MG63 (cell line): ENCODE measurements at regions not wholly inside any gene's neighbourhood (a gene's known extent, or its start where the extent isn't known, plus 50 kb on each side); places are given as distances from the start of the nearest gene placed in this dataset.
"Not testable (repeated sequence)": the region's sequence is repeated elsewhere in the genome, so short reads cannot be mapped to it uniquely, and the experiment has no call there.

Experiments used
- DNase-seq: peaks from one replicate; pipeline ENCODE4 v3.0.0-alpha.2; 2020
- H3K27me3 ChIP-seq: fragments of 250-450 bp; sonication (Bioruptor Pico); 2 replicates; pipeline ENCODE4 v1.5.1; 2020; ENCODE audit warnings: mild to moderate bottlenecking, moderate library complexity
- H3K36me3 ChIP-seq: fragments of 250-450 bp; sonication (Bioruptor Pico); 2 replicates; pipeline ENCODE4 v1.5.1; 2020; ENCODE audit warnings: mild to moderate bottlenecking, moderate library complexity
- H3K4me3 ChIP-seq: fragments of 250-450 bp; sonication (Bioruptor Pico); 2 replicates; pipeline ENCODE4 v1.5.1; 2020; ENCODE audit warnings: mild to moderate bottlenecking, moderate library complexity
- H3K9me3 ChIP-seq: fragments of 250-450 bp; sonication (Bioruptor Pico); 2 replicates; pipeline ENCODE4 v1.5.1; 2020; ENCODE audit warnings: mild to moderate bottlenecking, moderate library complexity

DNA sequence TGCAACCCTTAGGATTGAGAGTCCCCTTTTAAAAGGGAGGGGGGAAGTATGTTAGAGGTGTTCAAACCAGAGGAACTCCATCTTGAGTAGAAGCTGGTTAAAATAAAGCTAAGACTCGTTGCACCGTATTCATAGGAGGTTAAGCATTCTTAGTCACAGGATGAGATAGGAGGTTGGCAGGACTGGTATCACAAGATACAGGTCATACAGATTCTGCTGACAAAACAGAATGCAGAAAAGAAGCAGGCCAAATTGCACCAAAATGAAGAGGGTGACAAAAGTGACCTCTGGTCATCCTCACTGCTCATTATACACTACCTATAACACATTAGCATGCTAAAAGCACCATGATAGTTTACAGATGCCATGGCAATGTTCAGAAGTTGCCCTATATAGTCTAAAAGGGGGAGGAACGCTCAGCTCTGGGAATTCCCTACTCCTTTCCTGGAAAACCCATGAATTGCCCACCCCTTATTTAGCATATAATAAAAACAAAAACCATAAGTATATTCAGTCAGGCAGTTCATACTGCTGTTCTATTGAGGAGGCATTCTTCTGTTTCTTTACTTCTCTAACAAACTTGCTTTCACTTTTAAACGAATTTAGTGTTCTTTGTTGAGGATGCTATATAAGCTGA, 192.2 kb upstream of the NDUFV2 start:
- Histone ChIP-seq H3K4me3 (peak overlapping the region; percentile 7; the same call in 1 of the 2 replicates), H3K9me3 (peaks cover 2% of the 10 kb centered on the region; the same call in 1 of the 2 replicates), H3K27me3 (no peaks in the 10 kb centered on the region), H3K36me3 (no peaks in the 10 kb centered on the region)
- no peak for DNase-seq

DNA sequence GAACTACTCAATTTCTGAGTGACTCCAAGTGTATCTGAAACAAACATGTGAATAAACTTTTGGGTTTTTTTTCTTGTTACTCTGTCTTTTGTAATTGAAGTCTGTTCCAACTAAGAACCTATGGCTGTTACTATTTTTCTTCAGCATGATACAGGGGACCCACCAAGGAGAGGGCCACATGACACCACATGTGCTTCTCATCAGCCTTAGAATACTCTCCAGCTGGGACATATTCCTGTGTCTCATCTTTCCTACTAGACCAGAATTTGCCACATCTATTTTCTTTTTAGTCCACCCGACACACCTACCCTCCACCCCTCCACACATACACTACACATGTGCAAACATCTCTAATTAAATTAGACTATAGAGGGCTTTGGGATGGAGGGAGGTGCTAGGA, 191.7 kb upstream of the NDUFV2 start:
- Histone ChIP-seq H3K36me3 (no peaks in the 10 kb centered on the region), H3K27me3 (no peaks in the 10 kb centered on the region), H3K9me3 (peaks cover 2% of the 10 kb centered on the region; the same call in 1 of the 2 replicates), H3K4me3 (peak overlapping the region; percentile 7; the same call in 1 of the 2 replicates)
- no peak for DNase-seq

DNA sequence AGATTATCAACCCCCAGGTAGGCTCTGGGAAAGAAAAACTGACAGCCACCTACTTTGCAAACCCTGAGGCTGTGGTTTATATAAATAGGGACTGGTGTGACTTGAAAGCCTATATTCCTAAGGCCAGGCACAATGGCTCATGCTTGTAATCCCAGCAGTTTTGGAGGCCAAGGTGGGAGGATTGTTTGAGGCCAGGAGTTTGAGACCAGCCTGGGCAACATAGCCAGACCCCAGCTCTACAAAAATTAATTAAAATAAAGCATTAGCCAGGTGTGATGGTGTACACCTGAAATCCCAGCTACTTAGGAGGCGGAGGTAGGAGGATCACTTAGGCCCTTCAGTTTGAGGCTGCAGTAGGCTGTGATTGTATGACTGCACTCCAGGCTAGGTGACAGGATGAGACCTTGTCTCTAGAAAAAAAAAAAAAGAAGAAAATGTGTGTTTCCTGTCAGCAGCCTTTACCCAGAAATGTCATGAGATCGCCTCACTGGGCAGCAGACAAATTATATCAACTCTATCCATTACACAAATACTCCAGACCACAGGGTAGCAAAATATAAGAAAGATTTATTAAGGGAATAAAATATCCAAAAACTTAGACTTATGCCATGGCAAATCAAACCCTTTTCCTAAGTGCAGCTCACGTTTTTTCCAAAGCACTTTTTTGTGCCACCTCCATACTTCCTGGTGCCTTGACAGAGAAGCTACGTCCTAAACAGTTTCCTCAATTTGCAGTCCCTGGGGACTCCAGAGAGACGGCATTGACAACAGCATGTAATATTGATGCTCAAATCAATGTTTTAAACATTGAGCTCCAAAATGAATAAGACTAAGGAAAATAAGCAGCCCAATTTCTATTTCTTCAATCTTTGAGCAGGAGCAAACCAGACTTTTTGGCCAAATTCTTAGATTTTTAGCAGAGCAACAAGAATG, 190.8 kb upstream of the NDUFV2 start:
- Histone ChIP-seq H3K36me3 (no peaks in the 10 kb centered on the region), H3K4me3 (no peak overlapping the region), H3K9me3 (no peaks in the 10 kb centered on the region), H3K27me3 (no peaks in the 10 kb centered on the region)
- DNase-seq = no peak

DNA sequence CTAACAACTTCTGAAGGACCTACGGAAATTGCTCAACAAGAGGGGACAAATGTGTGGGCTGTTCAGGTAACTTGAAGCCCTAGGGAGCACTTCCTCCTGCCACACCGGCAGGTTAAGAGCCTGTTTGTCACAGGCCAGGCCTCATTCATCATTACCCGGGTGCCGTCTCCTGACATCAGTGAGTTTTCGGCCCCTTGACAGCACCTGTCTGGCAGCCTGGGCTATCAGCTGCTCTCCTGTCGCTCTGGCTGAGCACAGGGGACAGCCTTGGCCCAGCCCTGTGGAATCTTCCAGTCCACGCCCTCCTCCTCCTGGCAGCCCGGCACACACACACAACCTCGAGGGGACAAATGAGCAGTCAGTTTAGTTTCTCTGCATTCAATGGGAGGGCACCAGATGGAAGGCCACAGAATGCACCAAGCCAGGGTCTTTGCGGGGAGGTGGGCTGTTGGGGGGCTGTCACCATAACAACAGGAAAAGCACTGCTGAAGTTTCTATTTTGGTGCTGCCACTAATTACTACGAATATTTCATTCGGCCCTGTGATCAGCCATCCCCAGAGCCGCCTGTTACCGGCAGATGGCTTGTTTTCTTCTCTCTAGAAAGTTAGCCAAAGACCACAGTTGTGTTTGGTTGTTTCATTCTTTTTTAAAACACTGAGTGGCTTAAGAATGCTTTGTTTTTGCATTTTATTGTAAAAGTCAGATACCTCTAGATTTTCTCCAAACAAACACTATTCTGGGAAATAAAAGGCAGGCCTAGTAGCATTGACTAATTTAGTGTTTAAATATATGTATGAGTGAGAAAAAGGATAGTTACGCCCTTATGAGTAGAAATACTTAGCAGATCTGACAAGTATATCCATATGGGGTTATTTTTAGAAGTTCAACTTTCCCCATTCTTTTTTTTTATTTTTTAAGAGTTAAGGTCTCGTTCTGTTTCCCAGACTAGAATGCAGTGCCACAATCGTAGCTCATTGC, 189.9 kb upstream of the NDUFV2 start:
- H3K27me3 ChIP-seq = no peaks in the 10 kb centered on the region
- H3K9me3 ChIP-seq = no peaks in the 10 kb centered on the region
- no peaks in the 10 kb centered on the region for H3K36me3 ChIP-seq
- no peak overlapping the region for H3K4me3 ChIP-seq
- DNase-seq = no peak

DNA sequence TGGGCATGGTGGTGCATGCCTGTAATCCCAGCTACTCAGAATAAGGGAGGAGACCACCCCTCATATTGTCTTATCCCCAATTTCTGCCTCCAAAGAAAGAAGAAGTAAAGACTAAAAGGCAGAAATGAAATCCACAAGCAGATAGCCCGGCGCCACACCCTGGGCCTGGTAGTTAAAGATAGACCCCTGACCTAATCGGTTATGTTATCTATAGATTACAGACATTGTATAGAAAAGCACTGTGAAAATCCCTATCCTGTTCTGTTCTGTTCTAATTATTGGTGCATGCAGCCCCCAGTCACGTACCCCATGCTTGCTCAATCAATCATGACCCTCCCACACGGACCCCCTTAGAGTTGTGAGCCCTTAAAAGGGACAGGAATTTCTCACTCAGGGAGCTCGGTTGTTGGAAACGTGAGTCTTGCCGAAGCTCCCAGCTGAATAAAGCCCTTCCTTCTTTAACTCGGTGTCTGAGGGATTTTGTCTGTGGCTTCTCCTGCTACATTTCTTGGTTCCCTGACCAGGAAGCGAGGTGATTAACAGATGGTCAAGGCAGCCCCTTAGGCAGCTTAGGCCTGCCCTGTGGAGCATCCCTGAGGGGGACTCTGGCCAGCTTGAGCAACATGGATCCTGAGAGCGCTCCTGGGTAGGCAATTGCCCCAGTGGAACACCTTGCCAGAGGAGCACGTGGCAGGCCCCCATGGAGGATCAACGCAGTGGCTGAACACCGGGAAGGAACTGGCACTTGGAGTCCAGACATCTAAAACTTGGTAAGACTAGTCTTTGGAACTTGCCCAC, 188.7 kb upstream of the NDUFV2 start:
- H3K9me3 ChIP-seq, H3K4me3 ChIP-seq, H3K27me3 ChIP-seq, DNase-seq, H3K36me3 ChIP-seq: not testable (repeated sequence)

DNA sequence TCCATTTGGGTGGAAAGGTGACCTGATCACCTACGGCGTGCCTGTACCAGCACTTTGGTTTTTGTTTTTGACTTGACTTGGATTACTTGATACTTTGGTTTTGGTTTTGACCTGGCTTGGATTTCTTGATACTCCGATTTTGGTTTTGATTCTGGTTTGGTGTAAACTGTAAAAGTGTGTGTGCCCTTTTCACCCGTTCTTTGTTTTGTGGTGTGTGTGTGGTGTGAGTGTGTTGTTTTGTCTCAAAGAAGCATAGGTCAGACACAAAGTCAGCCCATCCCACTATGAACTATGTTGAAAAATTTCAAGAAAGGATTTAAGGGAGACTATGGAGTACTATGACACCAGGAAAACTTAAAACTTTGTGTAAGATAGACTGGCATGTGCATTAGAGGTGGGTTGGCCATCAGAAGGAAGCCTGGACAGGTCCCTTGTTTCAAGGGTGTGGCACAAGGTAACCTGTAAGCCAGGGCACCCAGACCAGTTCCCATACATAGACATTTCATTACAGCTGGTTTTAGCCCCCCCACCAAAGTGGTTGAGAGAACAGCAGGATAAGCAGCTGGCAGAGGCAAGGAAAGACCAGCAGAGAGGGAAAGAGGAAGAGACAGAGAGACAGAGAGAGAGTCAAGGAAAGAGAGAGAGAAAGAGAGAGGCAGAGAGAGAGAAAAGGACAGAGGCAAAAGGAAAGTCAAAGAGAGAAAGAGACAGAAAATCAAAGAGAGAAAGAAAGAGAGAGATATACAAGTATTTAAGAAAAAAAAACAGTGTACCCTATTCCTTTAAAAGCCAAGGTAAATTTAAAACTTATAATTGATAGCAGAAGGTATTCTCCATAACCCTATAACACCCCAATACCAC, 187.9 kb upstream of the NDUFV2 start:
- H3K9me3 ChIP-seq, H3K4me3 ChIP-seq, DNase-seq, H3K36me3 ChIP-seq, H3K27me3 ChIP-seq: not testable (repeated sequence)

DNA sequence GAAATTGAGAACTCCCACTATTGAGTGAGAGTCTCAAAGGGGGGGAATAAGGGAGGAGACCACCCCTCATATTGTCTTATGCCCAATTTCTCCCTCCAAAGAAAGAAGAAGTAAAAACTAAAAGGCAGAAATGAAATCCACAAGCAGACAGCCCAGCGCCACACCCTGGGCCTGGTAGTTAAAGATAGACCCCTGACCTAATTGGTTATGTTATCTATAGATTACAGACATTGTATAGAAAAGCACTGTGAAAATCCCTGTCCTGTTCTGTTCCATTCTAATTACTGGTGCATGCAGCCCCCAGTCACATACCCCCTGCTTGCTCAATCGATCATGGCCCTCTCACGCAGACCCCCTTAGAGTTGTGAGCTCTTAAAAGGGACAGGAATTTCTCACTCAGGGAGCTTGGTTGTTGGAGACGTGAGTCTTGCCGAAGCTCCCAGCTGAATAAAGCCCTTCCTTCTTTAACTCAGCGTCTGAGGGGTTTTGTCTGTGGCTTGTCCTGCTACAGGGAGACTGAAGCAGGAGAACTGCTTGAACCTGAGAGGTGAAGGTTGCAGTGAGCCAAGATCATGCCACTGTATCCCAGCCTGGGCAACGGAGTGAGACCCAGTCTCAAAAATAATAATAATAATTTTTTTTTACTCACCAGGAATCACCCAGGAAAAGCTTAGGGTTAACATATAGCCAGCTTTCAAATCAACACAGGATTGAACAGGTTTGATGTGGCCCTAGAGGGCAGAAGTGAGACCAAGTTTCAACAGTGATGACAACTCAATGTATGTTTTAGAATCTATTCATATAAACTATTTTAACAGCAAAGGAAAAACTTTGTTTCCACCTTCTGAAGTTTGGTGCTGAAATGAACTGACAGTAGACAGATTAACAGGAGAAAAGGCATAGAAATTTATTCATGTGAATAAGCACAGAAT, 181.4 kb upstream of the NDUFV2 start:
- not testable (repeated sequence) for DNase-seq, H3K4me3 ChIP-seq, H3K27me3 ChIP-seq, H3K9me3 ChIP-seq, H3K36me3 ChIP-seq

DNA sequence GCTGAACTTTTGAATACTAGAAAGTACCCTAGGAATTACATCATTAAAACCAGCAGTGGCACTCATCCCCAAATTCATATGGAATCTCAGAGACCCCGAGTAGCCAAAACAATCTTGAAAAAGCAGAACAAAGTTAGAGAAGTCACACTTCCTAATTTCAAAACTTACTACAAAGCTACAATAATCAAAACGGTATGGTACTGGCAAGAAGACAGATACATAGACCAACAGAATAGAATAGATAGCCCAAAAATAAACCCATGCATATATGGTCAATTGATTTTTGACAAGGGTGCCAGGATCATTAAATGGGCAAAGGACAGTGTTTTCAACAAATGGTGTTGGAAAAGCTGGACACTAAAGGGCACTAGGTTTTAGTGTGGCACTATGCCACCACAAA, 176.0 kb upstream of the NDUFV2 start:
- no peak overlapping the region for H3K4me3 ChIP-seq
- H3K36me3 ChIP-seq = no peaks in the 10 kb centered on the region; the same call in 1 of the 2 replicates

DNA sequence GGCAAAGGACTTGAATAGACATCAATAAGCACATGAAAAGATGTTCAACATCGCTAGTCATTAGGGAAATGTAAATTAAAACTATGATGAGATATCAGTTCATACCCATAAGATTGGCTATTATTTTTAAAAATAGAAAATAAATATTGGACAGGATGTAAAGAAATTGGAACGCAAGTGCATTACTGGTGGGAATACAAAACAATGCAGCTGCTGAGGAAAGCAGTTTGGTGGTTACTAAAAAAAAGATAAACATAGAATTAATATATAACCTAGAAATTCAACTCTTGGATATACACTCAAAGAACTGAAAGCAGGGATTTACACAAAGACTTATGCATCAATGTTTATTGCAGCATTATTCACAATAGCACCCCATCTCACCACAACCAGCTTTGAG, 174.5 kb upstream of the NDUFV2 start:
- peaks cover 22% of the 10 kb centered on the region for H3K9me3 ChIP-seq
- no peaks in the 10 kb centered on the region for H3K27me3 ChIP-seq
- no peaks in the 10 kb centered on the region; the same call in 1 of the 2 replicates for H3K36me3 ChIP-seq
- no peak for DNase-seq
- H3K4me3 ChIP-seq = no peak overlapping the region

More for the DNA sequence above, 176.0 kb upstream of the NDUFV2 start:
- Histone ChIP-seq H3K9me3 (peaks cover 16% of the 10 kb centered on the region), H3K27me3 (no peaks in the 10 kb centered on the region)
- no peak for DNase-seq

DNA sequence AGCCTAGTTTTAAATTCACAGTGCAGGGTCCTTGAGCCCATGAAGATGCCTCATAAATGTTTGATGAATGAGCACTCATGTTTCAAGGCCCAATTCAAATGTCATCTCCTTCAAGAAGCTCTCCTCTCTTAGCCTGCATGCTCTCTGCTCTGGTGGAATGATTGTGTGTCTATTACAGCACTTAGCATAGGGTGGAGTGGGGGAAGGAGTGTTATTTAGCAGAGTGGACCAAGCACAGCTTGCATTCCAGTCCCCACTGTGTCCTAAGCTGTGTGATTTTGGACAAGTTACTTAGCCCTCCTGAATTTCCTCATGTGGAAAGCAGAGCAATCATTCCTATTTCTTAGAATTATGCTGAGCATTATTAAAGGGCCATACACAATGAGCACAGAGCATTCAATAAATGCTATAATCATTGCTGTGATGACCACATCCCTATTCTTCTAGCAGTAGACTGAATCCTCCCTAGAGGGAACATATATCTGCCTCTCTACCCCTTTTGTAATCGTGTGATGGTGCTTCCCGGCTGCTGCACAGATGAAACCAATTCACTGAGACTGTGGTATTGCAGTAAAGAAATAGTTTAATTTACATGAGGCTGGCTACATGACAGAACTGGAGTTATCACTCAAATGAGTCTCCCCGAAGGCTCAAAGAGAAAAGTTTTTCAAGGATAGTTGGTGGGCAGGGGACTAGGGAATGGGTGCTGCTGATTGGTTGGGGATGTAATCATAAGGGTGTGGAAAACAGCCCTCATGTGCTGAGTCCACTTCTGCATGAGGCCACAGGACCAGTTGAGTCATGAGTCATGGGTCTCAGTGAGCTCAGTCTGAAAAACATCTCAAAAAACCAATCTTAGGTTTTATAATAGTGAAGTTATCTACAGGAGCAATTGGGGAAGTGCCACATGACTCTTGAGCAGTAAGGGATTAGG, 173.4 kb upstream of the NDUFV2 start:
- no peaks in the 10 kb centered on the region; the same call in 1 of the 2 replicates for H3K36me3 ChIP-seq
- peaks cover 26% of the 10 kb centered on the region for H3K9me3 ChIP-seq
- no peaks in the 10 kb centered on the region for H3K27me3 ChIP-seq
- no peak overlapping the region for H3K4me3 ChIP-seq
- no peak for DNase-seq

DNA sequence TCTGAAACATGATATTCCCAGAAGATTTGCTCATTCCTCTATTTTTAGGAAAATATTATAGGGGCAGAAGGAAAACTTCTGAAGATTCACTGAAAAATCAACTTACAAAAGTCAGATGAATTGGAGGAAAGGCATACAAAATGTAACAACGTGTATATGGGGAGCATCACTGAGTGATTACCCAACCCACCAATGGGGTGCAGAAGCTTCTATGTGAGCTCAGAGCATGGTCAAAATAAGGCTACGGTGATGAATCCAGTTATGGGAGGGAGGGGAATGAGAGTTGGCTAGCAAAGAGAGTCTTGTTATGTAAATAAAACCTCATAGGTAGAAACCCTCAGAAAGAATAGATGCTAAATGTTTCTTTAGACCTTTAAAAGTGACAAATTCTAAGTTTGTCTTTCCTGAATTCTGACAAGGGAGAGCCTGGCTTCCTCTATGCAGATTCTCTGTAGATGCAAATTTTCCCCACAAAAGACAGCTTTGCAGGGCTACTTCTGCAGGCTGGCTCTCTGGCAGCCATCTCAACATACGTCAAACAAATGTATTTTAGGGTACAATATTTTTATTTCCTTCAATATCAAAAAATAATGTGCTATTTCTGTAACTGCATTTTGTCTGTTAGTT, 171.4 kb upstream of the NDUFV2 start:
- Histone ChIP-seq H3K9me3 (peaks cover 26% of the 10 kb centered on the region), H3K36me3 (no peaks in the 10 kb centered on the region; the same call in 1 of the 2 replicates)
- DNase-seq = peak; percentile 7

DNA sequence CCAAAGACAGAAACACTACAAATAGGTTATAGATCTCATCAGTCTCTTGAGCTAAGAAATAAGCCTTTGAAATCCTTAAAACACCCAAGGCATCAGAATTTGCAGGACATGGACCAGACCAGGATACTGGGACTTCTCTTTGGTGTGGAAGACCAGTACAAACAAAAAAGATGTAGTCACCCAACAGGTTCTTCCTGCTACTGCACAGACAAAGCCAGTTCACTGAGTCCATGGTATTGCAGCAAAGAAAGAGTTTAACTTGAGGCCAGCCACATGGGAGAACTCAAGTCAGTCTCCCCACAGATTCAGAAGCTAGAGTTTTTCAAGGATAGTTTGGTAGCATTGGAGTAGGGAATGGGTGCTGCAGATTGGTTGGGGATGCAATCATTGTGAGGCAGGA, 169.6 kb upstream of the NDUFV2 start:
- H3K36me3 ChIP-seq = no peaks in the 10 kb centered on the region
- H3K27me3 ChIP-seq = no peaks in the 10 kb centered on the region
- H3K4me3 ChIP-seq = no peak overlapping the region
- DNase-seq = no peak
- H3K9me3 ChIP-seq = peaks cover 23% of the 10 kb centered on the region

More for the DNA sequence above, 171.4 kb upstream of the NDUFV2 start:
- no peaks in the 10 kb centered on the region for H3K27me3 ChIP-seq
- H3K4me3 ChIP-seq = no peak overlapping the region

DNA sequence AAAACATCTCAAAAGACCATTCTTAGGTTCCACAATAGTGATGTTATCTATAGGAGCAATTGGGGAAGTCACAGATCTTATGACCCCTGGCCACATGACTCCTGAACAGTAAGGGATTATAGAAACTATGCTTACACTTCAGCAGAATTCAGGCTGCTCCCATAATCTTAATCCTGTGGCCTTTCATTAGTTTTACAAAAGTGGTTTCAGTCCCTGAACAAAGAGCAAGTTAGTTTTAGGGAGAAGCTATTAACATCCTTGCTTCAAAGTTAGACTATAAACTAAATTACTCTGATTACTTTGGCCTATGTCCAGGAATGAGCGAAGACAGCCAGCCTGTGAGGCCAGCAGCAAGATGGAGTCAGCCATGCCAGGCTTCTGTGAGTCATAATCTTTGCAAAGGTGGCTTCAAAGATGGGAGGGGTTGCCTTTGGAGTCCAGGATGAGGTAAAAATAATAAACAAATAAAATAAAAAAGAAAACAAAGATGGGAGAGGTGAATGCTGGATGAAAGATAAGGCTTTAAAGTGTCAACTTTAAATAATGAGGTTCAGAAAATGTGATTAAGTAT, 168.7 kb upstream of the NDUFV2 start:
- no peak overlapping the region for H3K4me3 ChIP-seq
- no peaks in the 10 kb centered on the region for H3K27me3 ChIP-seq
- peaks cover 18% of the 10 kb centered on the region for H3K9me3 ChIP-seq
- DNase-seq = peak; percentile 19
- H3K36me3 ChIP-seq = no peaks in the 10 kb centered on the region
